Jurkat, Clone E6-1 (cell line): ENCODE measurements at regions not wholly inside any gene's neighbourhood (a gene's known extent, or its start where the extent isn't known, plus 50 kb on each side); places are given as distances from the start of the nearest gene placed in this dataset.
"Not testable (repeated sequence)": the region's sequence is repeated elsewhere in the genome, so short reads cannot be mapped to it uniquely, and the experiment has no call there.

Source experiments
- DNase-seq: peaks from one replicate; pipeline ENCODE4 v3.0.0-alpha.2; 2011; ENCODE audit warnings: low read depth, low spot score
- H3K4me3 ChIP-seq: 2 replicates; pipeline ENCODE4 v1.5.1; 2011; ENCODE audit warnings: mild to moderate bottlenecking, low read length, control low read depth, moderate library complexity

DNA sequence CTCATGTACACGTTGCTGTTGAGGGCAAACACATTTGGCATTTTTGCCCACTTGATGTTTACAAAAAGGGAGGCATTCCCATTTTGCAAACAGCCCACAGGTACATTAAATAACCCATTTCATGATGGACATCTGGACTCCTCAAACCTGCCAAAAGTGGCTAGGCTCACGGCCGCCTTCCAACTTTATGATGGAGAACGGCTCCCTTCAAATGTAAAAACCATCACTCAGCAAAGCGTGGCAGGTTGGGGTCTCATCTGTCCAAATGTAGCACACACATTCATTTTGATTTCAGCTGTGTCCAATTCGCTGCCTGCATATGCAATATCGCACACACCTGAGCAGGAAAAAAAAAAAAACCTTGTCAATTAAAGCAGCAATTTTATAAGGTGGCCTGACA, 417.8 kb downstream of the TMEM114 start:
- no peak overlapping the region for H3K4me3 ChIP-seq
- DNase-seq = no peak

DNA sequence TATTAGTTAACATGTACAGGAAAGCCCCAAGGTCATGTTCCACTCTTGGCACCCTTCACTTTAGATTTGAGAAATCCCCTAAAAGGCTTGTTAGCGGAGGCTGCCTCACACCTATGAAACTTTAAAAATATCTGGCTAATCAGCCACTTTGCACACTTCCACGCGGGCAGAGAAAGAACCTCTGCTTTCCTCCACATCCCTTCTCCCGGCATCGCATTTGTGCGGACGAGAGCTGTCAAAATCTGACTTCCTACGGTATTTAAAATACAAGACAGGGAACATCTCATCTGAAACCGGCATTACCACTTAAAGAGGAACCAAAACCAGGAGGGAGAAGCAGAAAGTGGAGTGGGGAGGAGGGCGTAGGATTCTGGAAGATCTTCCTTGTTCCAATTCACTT, 422.3 kb downstream of the TMEM114 start:
- no peak for DNase-seq
- H3K4me3 ChIP-seq = no peak overlapping the region

GRCh38 chr16:8167436-8167835, 422.9 kb downstream of the TMEM114 start:
- DNase-seq = no peak
- H3K4me3 ChIP-seq = no peak overlapping the region

- DNase-seq = no peak
- no peak overlapping the region for H3K4me3 ChIP-seq
Measured at GRCh38 chr16:8158051-8158450, 432.3 kb downstream of the TMEM114 start.

DNA sequence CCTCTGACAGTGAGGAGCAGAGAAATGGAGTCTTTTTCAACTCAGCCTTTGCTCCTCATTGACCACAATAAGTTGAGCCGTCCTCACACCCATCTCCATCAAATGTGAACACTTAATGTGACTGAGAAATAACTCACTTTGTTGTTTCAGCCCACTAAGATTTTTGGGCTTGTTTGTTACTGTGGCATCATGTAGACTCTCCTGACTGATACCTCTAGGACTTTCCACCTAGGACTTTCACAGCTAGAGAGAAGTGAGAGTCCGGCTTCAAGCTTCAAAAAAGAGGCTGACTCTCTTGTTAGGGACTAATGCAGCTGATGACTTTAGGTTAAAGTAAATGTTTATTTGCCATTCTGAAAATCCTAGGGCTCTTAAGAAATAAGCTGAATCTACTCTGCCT, 435.0 kb downstream of the TMEM114 start:
- H3K4me3 ChIP-seq = no peak overlapping the region
- no peak for DNase-seq

GRCh38 chr16:8146256-8147012, 443.9 kb downstream of the TMEM114 start:
- no peak for DNase-seq
- H3K4me3 ChIP-seq = no peak overlapping the region

DNA sequence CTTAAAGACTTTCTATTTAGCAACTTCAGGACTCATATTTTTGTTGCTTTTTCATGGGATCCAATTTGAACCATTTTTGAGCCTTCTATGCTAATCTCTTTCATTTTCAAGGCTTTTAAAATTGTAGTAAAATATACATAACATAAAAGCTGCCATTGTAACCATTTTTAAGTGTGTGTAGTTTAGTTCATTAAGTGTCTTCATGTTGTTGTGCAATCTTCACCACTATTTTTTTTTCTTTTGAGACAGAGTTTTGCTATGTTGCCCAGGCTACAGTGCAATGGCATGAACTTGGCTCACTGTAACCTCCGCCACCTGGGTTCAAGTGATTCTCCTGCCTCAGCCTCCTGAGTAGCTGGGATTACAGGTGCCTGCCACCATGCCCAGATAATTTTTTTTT, 451.6 kb downstream of the TMEM114 start:
- no peak for DNase-seq
- no peak overlapping the region for H3K4me3 ChIP-seq

- DNase-seq = no peak
Measured at GRCh38 chr16:8137606-8138005, 452.7 kb downstream of the TMEM114 start.

DNA sequence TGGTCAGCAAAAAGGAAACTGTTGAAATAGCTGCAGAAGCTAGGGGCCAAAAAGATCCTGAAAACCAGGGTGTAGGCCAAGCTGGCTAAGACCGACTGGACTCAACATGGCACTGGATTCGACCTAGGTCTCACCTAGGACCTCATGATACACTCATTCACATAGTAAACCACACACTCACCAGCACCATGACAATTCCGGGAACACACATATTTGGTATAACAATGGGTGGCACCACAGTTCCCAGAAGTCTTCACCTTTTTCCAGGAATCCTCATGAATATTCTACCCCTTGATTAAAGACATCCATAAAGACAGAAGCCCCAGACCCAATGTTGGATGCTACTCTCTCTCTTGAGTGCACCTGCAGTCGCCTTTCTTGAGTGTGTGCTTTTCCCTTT, 460.1 kb downstream of the TMEM114 start:
- H3K4me3 ChIP-seq = no peak overlapping the region
- DNase-seq = no peak

More at GRCh38 chr16:8137606-8138005, 452.7 kb downstream of the TMEM114 start:
- H3K4me3 ChIP-seq = no peak overlapping the region

DNA sequence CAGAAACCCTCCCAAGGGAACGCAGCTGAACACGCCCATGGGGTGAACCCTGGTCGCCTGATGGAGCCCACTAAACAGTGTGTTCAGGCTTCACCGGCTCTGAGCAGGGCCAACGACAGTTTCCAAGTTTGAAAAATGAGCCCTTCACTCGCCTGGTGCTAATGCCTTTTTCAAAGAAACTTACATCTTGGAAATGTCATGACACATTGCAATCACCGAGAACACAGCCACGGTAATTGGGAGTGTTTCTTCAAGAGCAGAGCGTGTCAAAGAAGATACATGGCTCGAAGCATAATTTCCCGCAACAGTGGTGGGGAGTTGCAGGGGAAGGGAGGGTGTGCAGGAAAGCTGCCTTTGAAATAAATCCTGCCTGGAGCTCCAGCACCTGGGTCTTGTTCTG, 463.2 kb downstream of the TMEM114 start:
- no peak overlapping the region for H3K4me3 ChIP-seq
- no peak for DNase-seq

- no peak for DNase-seq
- no peak overlapping the region for H3K4me3 ChIP-seq
Measured at GRCh38 chr16:8126313-8126712, 464.0 kb downstream of the TMEM114 start.

DNA sequence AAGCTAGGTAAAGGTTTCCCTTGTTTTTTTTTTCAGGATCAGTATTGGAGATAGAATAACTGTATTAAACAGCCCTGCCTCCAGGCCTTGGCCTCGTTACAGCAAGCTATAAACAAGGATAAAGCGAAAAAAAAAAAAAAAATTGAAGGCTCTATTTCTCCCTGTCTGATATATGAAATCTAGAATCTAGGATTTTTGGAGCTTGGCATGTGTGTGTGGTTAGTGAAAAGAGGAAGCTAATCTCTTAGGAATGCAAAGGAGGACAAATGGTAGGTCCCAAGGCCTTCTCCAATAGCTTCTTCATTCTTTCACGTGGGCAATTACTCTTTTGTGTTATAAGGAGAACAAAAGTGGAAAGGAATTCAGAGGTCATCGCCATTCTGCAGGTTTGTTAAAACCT, 470.3 kb downstream of the TMEM114 start:
- H3K4me3 ChIP-seq = no peak overlapping the region
- no peak for DNase-seq

DNA sequence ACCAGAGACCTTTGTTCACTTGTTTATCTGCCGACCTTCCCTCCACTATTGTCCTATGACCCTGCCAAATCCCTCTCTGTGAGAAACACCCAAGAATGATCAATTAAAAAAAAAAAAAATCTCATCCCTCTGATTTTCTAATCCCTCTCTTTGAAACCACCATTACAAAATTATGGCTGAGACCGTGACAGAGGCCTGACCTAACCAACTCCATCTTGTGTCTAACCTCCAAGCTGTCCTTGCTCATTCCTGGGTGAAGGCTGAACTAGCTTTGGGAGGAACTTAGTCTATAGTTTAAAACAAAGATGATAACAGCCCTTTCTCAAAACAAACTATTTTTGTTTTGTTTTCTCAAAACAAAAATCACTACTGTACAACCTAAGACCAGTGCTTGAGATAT, 474.5 kb downstream of the TMEM114 start:
- no peak for DNase-seq
- H3K4me3 ChIP-seq = no peak overlapping the region

DNA sequence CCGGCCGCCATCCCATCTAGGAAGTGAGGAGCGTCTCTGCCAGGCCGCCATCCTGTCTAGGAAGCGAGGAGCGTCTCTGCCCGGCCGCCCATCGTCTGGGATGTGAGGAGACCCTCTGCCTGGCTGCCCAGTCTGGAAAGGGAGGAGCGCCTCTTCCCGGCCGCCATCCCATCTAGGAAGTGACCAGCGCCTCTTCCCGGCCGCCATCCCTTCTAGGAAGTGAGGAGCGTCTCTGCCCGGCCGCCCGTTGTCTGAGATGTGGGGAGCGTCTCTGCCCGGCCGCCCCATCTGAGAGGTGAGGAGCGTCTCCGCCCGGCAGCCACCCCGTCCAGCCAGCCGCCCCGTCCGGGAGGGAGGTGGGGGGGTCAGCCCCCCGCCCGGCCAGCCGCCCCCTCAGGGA, 475.4 kb downstream of the TMEM114 start:
- H3K4me3 ChIP-seq, DNase-seq: not testable (repeated sequence)

- H3K4me3 ChIP-seq = no peak overlapping the region
- no peak for DNase-seq
Measured at GRCh38 chr16:8113843-8114242, 476.5 kb downstream of the TMEM114 start.

DNA sequence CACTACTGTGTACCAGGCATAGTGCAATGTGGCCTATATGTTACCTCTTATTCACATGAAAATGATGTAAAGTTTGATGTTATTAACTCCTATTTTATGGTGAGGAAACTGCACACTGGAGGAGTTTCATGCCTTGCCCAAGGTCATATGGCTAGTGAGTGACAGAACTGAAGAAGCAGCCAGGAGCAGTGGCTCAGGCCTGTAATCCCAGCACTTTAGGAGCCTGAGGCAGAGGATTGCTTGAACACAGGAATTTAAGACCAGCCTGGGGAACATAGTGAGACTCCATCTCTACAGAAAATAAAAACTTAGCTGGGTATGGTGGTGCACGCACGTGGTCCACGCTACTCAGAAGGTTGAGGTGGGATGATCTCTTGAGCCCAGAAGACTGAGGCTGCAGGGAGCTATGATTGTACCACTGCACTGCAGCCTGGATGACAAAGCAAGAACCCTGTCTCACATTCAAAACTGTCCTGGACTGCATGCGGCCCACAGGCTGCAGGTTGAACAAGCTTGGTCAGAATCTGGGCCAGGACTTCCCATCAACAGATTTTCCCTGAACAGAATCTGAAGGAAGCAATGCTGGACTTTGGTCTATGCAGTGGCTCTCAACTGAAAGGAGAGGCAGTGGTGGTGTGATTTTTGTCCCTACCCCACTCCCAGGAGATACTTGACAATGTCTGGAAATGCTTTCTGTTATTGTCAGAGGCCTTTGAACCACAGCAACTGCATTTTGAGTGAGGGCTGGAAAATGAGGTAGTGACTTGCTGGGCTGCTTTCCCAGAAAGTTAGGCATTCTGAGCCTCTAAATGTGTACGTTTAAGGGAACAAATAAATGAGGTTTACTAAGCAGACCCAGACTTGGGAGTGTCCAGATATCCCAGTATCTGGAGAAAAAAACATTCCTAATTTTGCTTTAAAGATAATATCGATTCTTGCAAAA, 479.5 kb downstream of the TMEM114 start:
- H3K4me3 ChIP-seq = no peak overlapping the region
- DNase-seq = no peak

DNA sequence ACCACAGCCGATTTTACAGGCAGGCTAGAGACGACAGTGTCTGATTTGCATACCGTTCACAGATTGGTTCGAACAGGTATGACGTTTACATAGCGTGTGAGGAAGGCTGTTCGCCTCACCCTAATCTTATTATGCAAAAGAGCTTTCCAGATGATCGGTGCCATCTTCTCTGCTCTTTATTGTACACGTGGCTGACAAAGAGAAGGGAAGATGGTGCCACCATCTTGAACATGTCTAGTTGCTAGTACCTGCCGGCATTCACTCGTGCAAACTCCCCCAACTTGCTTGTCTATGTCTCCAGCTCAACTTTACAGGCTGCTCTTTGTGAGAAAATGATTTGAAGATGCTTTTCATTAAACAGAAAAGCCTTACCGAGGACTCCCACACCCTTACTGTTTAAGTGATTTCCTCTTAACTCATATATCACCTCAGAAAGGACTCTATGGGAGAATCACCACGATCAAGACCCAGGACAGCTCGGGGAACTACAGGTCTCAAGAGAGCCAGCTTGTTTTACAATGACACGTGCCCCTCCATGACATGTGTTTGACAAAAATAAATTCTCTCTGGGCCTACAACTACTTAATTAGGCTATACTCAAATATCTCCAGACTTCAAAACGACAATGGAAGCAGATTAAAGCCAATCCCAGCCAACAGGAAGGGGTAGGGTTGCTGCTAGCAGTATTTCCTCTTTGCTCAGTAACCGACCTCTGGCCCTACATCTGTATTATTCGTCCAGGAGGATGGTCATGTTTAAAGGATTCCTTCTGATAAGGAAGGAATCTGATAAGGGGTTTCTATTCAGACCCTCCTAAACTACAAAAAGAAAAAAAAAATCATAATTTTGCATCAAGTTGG, 480.6 kb downstream of the TMEM114 start:
- no peak overlapping the region for H3K4me3 ChIP-seq
- no peak for DNase-seq

DNA sequence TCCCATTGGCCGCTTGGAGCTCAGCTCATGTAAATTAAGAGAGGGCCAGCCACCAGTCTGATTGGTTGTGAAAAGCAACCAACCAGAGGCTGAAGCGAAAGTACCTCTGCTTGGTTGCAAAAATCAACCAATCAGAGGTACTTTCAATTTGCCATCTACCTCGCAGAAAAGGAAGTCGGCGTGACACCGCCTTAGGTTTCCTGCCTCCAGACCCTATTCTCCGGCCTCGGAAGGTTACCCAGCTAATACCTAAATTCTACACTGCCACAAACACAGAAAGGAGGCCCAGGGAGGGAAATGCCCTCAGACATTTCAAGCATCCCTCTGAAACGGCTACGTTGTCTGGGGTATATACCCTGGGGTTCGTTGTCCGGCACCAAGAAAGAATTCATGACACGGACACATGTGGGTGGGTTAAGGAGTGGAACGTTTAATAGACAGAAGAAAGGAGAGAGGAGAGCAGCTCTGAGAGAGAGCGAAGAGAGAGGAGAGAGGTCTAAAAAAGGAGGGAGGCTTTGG, 481.3 kb downstream of the TMEM114 start:
- no peak overlapping the region for H3K4me3 ChIP-seq
- DNase-seq = no peak

DNA sequence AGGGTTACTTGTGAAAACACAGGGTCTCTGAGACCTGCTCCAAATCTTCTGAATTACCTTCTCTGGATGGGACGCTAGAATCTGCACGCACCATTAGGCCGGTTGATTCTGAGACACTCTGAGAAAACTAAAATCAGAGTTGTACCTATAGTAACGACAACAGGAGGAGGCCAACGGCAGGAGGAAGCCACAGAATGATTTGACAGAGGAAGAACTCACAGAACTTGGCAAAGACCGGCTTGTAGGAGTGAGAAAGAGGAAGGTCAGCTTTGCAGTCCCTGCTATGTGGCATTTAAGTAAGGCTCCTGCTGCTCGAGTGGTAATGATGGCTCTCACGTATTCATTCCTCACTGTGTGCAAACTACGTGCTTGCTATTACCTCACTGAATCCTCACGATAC, 483.0 kb downstream of the TMEM114 start:
- H3K4me3 ChIP-seq = no peak overlapping the region
- DNase-seq = no peak
